Gastrocnemius medialis (tissue), 4 donors: ENCODE measurements at regions not wholly inside any gene's neighbourhood (a gene's known extent, or its start where the extent isn't known, plus 50 kb on each side); places are given as distances from the start of the nearest gene placed in this dataset.

ENCODE experiments used
- ATAC-seq, 2 donors: fragments of 150-250 bp; one replicate each; pipeline ENCODE4 v1.9.1; 2016
- DNase-seq, 2 donors: peaks; one replicate each; pipeline ENCODE4 v3.0.0-alpha.2; 2019
- H3K27ac ChIP-seq, 4 donors: fragments of 200-600 bp; sonication (generic); 1 replicate in 1 of 4; 2 replicates in 3 of 4; pipeline ENCODE4 v1.5.1; 2016 to 2018; ENCODE audit warnings: mild to moderate bottlenecking in 2 of 4, moderate library complexity in 1 of 4
- H3K27me3 ChIP-seq, 3 donors: fragments of 200-600 bp; sonication (generic) in 2 of 3; 1 replicate in 1 of 3; 2 replicates in 2 of 3; pipeline versions ENCODE4 v1.5.1 to v1.6.0; 2016 to 2019; ENCODE audit warnings: mild to moderate bottlenecking in 1 of 3, moderate library complexity in 1 of 3
- H3K36me3 ChIP-seq, 2 donors: fragments of 200-600 bp; sonication (generic) in 1 of 2; one replicate each; pipeline ENCODE4 v1.5.1; 2017 to 2018
- H3K4me1 ChIP-seq, 2 donors: fragments of 200-600 bp; sonication (generic) in 1 of 2; one replicate each; pipeline ENCODE4 v1.5.1; 2016 to 2017; ENCODE audit warnings: mild to moderate bottlenecking in 2 of 2
- H3K4me3 ChIP-seq, 4 donors: fragments of 200-600 bp; sonication (generic) in 3 of 4; 1 replicate in 1 of 4; 2 replicates in 3 of 4; pipeline ENCODE4 v1.5.1; 2016 to 2019; ENCODE audit warnings: mild to moderate bottlenecking in 2 of 4
- H3K9me3 ChIP-seq, 3 donors: fragments of 200-600 bp; sonication (generic) in 2 of 3; 1 replicate in 1 of 3; 2 replicates in 2 of 3; pipeline ENCODE4 v1.5.1; 2016 to 2019
- POLR2A ChIP-seq, 2 donors: fragments of 450-650 bp; IDR thresholded peaks; one replicate each; pipeline ENCODE4 v1.6.1; 2017; ENCODE audit warnings: antibody characterized with exemption in 2 of 2, mild to moderate bottlenecking in 2 of 2, moderate library complexity in 2 of 2
- in situ Hi-C, 4 donors: fragments of 200-750 bp; cut with MboI; loops; one replicate each; pipeline versions ENCODE4 v1.15.0 to v1.8.0; 2017; ENCODE audit warnings: low sequenced_read_pairs in 4 of 4
- intact Hi-C: fragments of 100-400 bp; cut with DNase I; formaldehyde crosslinking; loops from one replicate; pipeline ENCODE4 v1.15.1; 2023; ENCODE audit warnings: low total_unique reads
- TF ChIP-seq, protein P1 (sequence below), 5 experiments: fragments of 450-650 bp in 3 of 5; fragments of 200-600 bp in 2 of 5; sonication (generic) in 2 of 5; IDR thresholded peaks in 4 of 5; conservative IDR thresholded peaks in 1 of 5; 1 replicate in 4 of 5; 2 replicates in 1 of 5; pipeline ENCODE4 v1.5.1; 2016 to 2019; ENCODE audit warnings: antibody characterized with exemption in 5 of 5, mild to moderate bottlenecking in 3 of 5, moderate library complexity in 3 of 5

DNA sequence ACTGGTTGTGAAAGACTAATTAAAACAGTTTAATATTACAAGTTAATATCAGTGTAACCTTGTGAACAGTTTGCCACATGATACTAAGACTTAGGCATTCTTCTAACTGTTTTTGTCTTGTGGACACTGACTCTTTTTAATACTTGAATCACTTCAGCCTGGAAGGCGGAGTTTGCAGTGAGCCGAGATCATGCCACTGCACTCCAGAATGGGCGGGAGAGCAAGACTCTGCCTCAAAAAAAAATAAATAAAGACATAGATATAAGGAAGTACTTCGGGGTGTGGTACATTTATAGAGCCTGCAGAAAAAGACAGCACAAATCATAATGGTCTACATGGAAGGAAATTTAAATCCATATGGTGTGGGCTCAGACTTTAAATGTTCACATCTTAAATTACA lies 300.4 kb upstream of the NETO1 start:
- DNase-seq = no peak
- ATAC-seq = no peak
- no peak overlapping the region for H3K27ac ChIP-seq
- no peak overlapping the region for H3K4me3 ChIP-seq
- H3K9me3 ChIP-seq = no peaks in the 10 kb centered on the region
- in situ Hi-C loops (no loop called here), intact Hi-C loops (no loop called here)
- no peak for TF ChIP-seq POLR2A (IDR thresholded peaks at IDR 0.05)
- TF ChIP-seq, protein P1, sequence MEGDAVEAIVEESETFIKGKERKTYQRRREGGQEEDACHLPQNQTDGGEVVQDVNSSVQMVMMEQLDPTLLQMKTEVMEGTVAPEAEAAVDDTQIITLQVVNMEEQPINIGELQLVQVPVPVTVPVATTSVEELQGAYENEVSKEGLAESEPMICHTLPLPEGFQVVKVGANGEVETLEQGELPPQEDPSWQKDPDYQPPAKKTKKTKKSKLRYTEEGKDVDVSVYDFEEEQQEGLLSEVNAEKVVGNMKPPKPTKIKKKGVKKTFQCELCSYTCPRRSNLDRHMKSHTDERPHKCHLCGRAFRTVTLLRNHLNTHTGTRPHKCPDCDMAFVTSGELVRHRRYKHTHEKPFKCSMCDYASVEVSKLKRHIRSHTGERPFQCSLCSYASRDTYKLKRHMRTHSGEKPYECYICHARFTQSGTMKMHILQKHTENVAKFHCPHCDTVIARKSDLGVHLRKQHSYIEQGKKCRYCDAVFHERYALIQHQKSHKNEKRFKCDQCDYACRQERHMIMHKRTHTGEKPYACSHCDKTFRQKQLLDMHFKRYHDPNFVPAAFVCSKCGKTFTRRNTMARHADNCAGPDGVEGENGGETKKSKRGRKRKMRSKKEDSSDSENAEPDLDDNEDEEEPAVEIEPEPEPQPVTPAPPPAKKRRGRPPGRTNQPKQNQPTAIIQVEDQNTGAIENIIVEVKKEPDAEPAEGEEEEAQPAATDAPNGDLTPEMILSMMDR (IDR thresholded peaks at IDR 0.05 in 4 of 5, conservative IDR thresholded peaks at IDR 0.05 in 1 of 5) = no peak
- H3K27me3 ChIP-seq = no peaks in the 10 kb centered on the region
- no peaks in the 10 kb centered on the region for H3K36me3 ChIP-seq
- no peaks in the 10 kb centered on the region for H3K4me1 ChIP-seq

DNA sequence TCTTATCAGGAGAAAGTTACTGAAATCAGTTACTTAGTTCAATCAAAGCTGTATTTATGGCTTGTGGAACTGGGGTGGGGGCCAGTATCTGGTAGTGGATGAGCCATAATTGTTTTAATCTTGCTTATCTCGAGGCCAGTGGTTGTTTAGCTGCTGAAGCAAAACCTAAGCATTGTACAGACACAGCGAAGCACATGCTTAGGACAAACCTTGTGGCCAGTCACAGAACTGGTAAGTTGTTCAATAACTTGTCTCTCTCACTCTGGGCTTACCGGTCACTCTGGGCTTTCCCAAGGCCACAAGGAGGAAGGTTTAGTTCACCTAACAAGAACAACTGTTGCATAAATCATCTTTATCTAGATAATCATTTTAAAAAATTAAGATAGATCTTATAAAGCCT lies 296.6 kb upstream of the NETO1 start:
- DNase-seq (no peak), ATAC-seq (no peak)
- intact Hi-C loops = no loop called here
- no peaks in the 10 kb centered on the region for H3K27me3 ChIP-seq
- H3K36me3 ChIP-seq = no peaks in the 10 kb centered on the region
- no peak for TF ChIP-seq POLR2A (IDR thresholded peaks at IDR 0.05)
- TF ChIP-seq, protein P1 (IDR thresholded peaks at IDR 0.05 in 4 of 5, conservative IDR thresholded peaks at IDR 0.05 in 1 of 5) = no peak
- H3K9me3 ChIP-seq = no peaks in the 10 kb centered on the region
- no peaks in the 10 kb centered on the region for H3K4me1 ChIP-seq
- no peak overlapping the region for H3K4me3 ChIP-seq
- no peak overlapping the region for H3K27ac ChIP-seq
- in situ Hi-C loops = no loop called here

DNA sequence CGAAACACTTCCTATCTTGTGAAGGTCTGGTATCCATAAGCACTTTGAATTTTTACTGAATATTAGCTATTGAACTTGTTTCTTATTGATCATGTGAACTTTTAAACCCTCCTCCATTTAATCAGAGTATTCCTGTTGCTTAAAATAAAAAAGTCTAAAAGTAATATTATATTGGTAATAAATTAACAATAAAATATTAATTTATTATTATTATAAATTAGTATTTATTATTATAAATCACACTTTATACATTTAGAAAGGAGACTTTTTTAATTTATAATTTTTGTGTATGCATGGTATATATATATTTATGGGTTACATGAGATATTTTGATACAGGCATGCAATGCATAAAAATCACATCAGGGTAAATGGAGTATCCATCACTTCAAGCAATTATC lies 295.4 kb upstream of the NETO1 start:
- intact Hi-C loops = no loop called here

DNA sequence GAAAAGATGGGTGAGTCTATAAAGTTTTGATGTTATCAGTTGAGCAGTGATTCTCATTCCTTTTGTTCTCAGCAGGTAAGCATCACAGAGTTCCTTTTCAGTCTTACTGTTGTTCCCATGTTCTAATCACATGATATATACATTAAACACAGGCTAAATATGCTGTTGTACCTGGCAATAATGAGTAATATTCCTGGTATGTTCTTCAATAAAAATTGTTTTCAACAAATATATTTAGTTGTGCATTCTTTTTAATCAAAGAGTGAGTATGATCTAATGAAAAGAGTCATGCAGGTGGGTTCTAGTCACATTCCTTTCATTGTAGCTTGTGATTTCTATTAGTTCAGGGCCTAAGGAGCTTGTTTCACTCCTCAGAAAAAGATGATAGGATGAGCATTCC lies 288.3 kb upstream of the NETO1 start:
- H3K27ac ChIP-seq = no peak overlapping the region
- H3K4me1 ChIP-seq = no peaks in the 10 kb centered on the region
- H3K36me3 ChIP-seq = no peaks in the 10 kb centered on the region
- in situ Hi-C loops = no loop called here
- ATAC-seq = no peak
- no peak for TF ChIP-seq POLR2A (IDR thresholded peaks at IDR 0.05)
- TF ChIP-seq, protein P1 (IDR thresholded peaks at IDR 0.05 in 4 of 5, conservative IDR thresholded peaks at IDR 0.05 in 1 of 5) = no peak
- no peak for DNase-seq
- H3K27me3 ChIP-seq = no peaks in the 10 kb centered on the region
- intact Hi-C loops = no loop called here
- H3K9me3 ChIP-seq = no peaks in the 10 kb centered on the region
- no peak overlapping the region for H3K4me3 ChIP-seq

More for the DNA sequence above, 295.4 kb upstream of the NETO1 start:
- Histone ChIP-seq H3K27me3 (no peaks in the 10 kb centered on the region), H3K36me3 (no peaks in the 10 kb centered on the region), H3K9me3 (no peaks in the 10 kb centered on the region), H3K4me1 (no peaks in the 10 kb centered on the region), H3K27ac (no peak overlapping the region), H3K4me3 (no peak overlapping the region)
- ATAC-seq = no peak
- DNase-seq = no peak
- in situ Hi-C loops = no loop called here
- TF ChIP-seq, protein P1 (IDR thresholded peaks at IDR 0.05 in 4 of 5, conservative IDR thresholded peaks at IDR 0.05 in 1 of 5) = no peak
- TF ChIP-seq POLR2A (IDR thresholded peaks at IDR 0.05) = no peak

DNA sequence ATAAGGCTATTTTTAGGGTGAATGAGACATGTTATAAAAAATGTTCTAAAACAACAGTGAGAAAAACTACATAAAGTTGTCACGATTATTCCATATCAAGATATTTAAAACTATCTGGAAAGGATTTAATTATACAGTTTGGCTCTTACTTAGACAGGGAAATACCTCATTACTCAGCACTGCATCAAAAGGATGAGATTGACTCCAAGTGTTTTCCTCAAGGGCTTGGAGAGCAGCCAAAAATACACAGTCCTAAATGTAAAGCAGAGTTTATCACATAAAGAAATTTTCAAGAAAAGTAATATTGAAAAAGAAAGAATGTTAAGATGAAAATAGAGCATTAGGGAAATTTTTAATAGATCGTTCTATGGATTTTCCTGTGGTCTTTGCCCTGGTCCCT lies 285.5 kb upstream of the NETO1 start:
- in situ Hi-C loops = no loop called here
- Histone ChIP-seq H3K4me1 (no peaks in the 10 kb centered on the region), H3K27me3 (no peaks in the 10 kb centered on the region), H3K36me3 (no peaks in the 10 kb centered on the region), H3K27ac (no peak overlapping the region), H3K4me3 (no peak overlapping the region), H3K9me3 (no peaks in the 10 kb centered on the region)
- no peak for DNase-seq
- ATAC-seq = no peak
- TF ChIP-seq, protein P1 (IDR thresholded peaks at IDR 0.05 in 4 of 5, conservative IDR thresholded peaks at IDR 0.05 in 1 of 5) = no peak
- no peak for TF ChIP-seq POLR2A (IDR thresholded peaks at IDR 0.05)
- intact Hi-C loops = no loop called here
